GM21576 (cell line): ENCODE measurements at regions not wholly inside any gene's neighbourhood (a gene's known extent, or its start where the extent isn't known, plus 50 kb on each side); places are given as distances from the start of the nearest gene placed in this dataset.

Experiments used
- ATAC-seq: cut with Tn5 transposase; IDR thresholded peaks from one replicate; pipeline ENCODE4 v1.9.1; 2021; ENCODE audit warnings: mild to moderate bottlenecking, moderate library complexity; ENCODE audit not compliant: unreplicated experiment

DNA sequence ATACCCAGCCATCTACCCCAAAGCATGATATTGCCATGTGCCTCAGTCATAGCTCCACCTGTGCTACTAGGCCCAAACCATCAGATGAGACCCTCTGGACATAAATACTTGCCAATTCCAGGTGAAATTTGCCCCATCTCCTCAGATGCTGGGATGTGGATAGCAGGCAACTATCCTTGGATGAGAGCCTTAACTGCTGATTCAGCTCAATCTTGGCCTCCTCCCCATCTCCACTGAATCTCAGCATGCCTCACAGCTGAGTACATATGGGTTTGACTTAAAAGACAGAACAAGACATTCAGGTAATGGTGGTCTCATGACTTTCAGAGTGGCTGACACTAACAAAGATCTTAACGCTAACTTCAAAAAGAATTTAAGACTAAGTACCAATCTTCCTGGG is 50.8 kb upstream of the KLHL13 start:
- no peak for ATAC-seq

DNA sequence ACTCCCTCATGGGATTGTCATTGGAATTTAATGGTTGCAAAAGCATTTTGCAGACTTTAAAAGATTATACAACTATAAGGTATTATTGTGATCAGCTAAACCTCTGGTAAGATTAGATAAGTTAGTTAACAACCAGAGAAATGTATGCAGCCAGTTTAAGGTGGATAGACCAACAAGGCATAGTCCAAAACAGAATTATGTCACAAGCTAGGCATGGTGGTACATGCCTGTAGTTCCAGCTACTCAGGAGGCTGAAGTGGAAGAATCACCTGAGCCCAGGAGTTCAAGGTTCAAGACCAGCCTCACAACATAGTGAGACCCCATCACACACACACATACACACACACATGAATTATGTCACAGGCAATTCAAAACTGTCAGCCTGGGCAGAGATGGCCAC is 54.7 kb upstream of the KLHL13 start:
- ATAC-seq, result no peak

DNA sequence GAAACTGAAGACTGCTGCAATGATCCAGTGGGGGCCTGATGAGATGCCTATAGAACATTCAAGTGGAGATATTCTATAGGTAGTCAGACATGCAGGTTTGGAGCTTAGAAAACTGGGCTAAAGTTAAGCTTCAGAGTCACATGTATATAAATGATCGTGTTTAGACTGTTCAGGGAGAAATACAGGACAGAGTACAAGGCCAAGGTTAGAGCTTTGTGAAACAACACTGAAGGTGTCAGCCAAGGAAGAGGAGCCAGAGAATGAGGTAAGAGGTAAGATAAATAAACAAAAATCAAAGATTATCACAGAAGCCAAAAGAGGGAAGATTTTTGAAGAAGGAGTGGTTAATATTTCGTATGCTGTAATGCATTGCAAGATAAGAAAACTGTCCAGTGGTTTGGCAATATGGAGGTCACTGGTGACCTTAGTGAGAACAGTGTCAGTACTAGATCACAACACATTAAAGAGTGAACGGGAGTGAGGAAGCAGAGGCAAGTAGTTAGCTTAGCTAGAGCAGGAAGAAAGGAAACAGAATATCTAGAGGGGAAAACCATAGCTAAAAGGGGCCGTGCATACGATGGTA is 58.0 kb upstream of the KLHL13 start:
- ATAC-seq, result no peak

DNA sequence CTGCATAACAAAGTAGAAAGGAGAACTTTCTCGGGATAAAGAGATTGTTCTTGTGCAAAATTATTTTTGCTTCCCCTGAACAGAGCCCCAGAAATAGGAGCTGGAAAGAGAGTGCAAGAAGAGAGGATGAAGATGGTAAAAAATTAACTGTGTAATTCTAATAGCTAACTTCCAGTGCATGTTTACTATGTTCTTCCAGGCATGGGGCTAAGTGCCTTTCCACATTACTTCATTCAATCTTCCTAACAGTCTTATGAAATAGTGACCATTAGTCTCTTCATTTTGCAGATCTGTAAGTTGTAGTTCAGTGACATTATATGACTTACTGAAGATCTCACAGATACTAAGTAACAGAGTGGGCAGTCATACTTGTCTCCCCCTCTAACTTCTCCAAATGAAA is 61.1 kb upstream of the KLHL13 start:
- ATAC-seq, result no peak

DNA sequence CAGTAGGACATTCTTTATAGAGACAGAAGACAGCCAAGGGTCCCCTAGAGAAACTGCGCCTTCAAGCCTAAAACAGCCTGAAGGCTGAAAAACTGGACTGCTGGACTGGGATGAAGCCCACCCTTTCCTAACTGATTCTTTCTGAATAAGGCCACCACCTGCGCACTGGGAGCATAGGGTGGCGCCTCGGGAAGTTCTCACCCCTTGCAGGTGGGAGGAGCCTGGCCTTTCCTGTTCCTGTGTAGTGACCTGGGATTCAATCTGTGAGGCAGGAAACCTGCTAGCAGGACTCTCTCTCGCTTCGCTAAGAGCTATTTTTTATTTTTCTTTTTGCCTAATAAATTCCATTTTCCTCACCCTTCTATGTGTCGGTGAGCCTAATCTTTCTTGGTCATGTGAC is 61.8 kb upstream of the KLHL13 start:
- ATAC-seq, result no peak

DNA sequence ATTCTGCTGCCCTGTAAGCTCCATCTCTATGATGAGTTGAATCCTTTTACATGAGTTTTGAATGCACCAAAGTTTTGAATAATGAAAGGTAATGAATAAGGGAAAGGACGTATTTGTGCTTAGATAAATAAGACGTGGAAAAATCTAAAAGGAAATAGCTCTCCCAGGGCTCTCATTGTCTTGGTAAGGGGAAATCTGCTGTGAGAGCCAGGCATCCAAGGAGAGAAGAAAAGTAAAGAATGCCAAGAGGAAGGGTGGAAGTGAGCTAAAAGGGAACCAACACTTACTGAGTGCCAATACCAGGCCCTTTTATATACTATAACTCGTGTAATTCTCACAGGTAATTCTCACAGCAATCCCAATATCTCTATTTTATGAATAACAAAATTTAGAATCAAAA is 62.6 kb upstream of the KLHL13 start:
- no peak for ATAC-seq

DNA sequence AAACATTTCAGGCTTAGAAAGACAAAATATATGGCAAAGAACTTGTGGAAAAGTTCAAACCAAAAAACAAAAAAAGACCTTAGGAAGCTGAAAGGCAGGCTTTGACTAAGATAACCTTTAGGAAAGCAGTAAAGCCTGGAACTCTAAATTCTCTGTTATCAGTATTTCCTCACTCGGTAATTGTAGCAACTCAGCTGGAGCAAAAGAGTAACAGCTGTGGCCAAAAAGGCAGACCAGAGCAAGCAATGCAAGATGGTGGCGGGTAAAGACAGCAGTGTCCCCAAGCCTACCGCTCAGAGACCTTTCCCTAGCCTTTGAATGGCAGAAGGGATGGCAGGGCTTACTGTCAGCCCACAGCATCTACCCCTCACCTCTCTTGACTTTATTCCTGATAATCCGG is 63.1 kb upstream of the KLHL13 start:
- no peak for ATAC-seq

DNA sequence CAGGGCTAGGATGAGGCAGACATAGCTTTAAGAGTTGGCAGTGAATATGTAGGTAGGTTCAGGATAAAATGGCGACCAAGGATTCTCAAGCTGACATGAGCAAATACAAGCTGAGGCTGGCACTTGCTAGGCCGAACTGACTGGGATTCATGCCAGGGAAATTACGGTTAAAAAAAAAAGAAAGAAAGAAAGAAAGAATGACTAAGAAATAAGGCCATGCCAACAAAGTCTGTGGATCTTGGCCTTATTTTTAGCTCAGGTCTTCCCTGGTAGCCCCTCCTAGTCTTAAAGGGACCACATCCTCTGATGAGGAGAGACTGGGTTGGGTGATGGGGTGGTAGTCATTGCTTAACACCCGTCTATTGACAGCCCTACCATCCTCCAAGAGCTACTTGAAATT is 64.4 kb upstream of the KLHL13 start:
- no peak for ATAC-seq

DNA sequence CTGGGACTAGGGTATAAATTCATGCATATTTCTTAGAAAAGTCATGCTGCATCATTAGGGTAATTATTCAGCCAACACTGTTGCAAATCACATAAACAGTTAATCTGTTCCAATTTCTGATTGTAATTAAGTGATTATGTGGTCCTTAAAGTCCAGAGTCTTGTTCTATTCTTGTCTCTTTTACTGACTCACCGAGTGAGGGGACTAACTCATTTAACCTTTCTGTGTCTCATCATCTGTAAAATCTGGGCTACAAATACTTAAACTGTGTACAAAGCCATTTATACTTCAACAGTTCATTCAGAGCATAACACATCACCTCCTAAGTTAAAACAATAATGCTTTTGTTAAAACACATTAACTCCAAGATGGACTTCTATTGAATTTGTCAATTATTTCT is 65.4 kb upstream of the KLHL13 start:
- ATAC-seq, result no peak

DNA sequence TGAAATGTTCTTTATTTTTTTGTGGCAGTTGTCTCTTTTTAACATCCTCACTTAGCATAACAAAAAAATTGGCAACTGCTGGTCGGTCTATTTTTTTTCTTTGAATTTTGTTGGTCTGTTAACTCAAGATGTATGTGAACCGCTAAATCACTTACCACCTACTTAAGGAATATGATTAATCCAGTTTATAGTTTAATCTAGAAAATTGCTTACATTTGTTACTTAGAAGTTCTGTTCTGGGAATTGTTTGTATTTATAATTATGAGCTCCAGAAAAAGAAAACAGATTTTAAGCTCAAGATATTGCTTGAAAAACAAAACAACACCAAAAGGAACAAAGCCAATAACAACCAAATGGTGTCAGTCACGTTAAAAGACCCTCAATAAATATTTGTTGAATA is 66.1 kb upstream of the KLHL13 start:
- ATAC-seq, result no peak

DNA sequence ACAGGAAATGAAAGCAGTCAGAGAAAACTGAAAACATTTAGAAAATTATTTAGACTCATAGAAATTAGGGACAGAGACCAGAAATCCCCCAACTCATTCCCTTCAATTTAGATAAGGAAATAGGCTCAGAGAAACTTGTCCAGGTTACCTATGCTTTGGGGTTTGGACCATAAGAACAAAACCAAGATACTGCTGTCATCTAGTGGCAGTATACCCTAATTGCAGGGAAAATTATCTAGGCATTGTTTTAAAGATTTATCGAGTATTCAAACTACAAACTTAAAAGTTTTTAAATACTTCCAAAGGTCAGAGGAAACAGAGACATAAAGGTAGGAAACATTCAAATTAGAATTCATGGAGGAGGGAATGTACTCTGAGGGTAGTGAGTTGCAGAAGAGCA is 67.0 kb upstream of the KLHL13 start:
- ATAC-seq, result no peak

DNA sequence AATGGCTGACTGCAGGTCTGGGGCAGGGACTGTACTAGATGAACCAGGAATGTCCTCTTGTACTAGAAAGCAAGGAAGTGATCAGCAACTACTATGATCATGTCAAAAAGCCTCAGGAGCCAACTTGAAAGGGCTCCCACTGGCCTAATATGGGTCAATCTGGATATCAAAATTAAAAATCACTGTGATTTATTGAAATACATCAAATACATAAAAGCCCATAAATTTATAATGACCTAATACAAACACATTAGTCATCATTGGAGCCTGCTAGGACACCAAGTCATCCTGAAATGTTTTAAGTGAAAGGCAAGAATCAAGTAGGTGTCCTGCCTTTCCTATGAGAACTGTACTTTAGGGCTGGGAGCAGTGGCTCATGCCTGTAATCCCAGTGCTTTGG is 70.5 kb upstream of the KLHL13 start:
- no peak for ATAC-seq

DNA sequence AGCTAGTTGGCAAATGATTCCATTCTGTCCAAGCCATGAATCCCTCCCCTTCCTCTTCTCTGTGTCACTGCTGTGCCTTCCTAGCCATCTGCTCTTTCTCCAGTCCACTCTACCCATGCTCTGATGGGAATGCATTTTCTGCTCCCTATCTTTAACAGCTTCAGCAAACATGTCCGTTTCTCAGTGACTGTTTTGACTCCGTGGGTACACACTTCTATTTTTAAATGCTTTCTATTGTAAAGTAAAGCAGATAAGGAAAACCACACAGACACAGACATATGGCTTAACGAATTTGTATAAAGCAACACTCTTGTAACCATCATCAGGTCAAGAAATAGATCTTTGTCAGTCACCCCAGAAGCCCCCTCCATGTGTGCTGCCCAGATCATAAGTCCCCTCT is 72.4 kb upstream of the KLHL13 start:
- ATAC-seq, result no peak

DNA sequence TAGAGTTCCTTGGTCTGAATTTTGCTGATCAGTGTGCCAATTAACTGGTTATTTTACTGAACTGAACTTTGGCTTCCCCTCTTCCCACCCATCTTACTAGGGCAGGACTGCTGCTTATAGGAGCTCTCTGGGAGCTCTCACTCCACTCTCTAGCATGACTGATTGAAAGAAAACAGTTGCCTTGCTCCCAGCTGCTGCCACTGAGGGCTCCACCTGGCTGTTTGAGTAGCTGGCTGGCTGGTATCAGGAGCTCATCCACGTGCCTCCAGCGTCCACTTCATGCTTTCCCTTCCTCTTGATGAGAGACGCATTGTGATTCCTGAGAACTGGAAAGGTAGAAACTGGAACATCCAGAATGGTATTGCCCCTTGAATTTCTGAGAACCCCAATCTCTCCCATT is 73.0 kb upstream of the KLHL13 start:
- no peak for ATAC-seq

DNA sequence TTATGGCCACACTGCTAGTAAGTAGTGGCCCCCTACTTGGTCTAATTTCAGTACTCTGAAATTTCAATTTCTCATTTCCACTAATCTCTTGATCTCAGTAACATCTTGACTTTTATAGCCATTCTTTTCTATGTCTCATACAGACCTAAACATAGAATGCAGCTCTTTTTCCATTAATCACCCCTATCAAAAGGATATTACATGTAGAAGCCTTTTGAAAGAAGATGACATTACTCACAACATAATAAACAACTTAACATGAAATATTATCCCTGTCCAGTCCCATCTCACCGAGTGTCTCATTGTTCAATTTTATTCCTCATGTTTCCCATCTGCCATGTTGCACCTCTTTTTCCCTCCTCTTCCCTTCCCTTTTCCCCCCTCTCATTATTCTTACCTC is 81.1 kb upstream of the KLHL13 start:
- ATAC-seq, result no peak

DNA sequence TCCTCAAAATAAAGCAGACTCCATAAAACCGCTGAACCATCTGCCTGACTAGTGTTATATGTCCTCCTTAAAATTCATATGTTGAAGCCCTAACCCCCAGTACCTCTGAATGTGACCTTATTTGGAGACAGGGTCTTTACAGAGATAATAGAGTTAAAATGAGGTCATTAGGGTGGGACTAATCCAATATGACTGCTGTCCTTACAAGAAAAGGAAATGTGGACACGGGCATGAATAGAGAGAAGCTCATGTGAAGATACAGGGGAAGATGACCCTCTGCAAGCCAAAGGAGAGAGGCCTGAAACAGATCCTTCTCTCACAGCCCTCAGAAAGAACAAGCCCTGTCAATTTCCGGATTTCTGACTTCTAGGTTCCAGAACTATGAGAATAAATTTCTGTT is 82.0 kb upstream of the KLHL13 start:
- no peak for ATAC-seq

DNA sequence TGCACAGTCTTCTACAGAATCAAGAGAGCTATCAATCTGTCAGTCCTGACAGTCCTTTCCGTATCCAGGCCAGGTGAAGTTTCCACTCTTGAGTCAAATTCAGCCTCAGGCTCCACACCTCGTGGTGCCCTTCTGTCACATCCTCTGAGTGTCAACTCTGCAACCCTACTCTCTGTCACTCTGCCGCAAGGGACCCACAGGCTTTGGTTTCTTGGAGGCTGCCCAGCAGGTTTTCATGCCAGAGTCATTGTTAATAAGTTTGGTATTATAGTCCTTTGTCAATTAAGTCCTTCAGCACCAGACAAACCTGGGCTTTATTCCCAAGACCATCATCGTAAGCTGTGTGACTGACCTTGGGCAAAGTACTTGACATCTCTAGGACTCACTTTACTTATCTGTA is 83.4 kb upstream of the KLHL13 start:
- no peak for ATAC-seq

DNA sequence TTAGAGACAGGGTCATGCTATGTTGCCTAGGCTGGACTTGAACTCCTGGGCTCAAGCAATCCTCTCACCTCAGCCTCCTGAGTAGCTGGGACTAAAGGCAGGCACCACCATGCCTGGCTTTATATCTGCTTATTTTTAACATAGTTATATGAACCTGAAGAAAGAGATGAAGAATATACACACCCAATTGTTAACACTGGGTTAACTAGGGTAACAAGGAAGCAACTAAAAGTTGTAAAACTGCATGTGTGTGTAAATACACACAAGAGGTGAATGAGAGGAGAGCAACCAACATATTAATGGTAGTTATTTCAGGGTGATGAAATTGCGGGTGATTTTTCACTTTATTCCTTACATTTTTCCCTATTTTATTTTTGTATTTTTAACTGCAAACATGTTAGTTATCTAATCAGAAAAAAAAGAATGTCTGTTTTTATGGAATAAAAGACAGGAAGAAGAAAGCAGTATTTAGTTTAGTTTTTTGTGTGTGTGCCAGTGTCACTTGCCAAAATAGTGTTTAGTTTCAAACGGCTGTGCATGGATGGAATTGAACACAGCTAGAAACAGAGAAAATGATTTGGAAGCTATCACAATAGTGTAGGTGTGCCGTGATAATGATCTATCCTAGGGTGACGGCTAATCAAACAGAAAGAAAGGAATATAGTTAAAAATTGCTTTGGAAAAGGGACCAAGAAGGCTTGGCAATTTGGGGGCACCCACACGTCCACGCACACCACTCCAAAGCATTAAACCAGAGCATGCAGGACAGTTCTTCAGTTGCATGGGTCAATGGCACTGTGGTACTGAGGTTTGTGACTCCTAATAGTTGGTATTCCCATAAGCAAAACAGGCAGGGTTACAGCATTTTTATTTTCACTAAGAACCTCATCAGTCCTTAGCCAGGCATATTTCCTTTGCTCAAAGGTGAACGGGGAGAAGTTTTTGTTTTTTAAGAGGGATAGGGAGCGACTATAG is 89.1 kb upstream of the KLHL13 start:
- ATAC-seq, result no peak

DNA sequence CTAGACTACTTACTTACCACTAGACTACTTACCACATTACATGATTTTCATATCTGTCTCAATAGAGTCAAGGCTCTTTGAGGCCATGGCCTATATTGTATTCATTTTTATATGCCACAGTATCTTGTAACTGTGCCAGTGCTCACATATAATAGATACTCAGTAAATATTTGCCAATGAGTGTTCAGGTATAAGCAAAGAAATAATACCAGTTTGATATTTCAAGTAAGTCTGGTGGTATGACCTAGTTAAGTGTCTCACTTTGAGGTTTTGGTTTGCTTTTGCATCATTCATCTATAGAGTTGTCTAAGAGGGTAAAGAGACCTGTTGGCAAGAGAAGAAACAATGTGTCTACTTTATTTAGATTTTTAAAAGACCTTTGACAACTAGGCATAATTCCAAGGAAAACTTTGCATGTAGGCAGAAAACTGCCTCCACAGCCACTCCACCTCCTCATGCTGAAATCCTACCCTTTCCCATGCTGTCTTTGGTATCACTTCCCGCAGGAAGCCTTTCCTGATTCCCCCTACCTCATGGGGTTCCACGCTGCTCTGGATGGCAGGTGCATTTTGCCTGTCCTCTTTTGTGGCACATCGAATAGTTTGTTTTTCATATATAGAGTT is 91.3 kb upstream of the KLHL13 start:
- ATAC-seq, result no peak

DNA sequence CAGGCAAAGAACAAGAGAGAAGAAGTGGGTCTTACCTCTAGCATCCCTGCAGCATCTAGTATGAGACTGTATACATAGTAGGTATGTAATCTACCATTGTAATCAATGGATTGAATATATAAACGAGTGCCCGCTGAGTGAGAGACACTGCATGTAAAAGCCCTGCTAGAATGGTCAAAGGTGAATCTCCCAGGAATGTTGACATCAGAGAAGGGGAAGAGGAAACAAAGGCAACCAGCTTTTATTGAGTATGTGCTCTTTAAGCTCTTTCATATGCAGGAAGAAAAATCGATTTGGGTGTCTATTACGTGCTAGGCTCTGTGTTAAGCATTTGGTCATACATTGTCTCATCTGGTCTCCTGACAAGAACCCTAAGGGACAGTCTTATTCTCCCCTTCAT is 91.9 kb upstream of the KLHL13 start:
- ATAC-seq, result no peak

DNA sequence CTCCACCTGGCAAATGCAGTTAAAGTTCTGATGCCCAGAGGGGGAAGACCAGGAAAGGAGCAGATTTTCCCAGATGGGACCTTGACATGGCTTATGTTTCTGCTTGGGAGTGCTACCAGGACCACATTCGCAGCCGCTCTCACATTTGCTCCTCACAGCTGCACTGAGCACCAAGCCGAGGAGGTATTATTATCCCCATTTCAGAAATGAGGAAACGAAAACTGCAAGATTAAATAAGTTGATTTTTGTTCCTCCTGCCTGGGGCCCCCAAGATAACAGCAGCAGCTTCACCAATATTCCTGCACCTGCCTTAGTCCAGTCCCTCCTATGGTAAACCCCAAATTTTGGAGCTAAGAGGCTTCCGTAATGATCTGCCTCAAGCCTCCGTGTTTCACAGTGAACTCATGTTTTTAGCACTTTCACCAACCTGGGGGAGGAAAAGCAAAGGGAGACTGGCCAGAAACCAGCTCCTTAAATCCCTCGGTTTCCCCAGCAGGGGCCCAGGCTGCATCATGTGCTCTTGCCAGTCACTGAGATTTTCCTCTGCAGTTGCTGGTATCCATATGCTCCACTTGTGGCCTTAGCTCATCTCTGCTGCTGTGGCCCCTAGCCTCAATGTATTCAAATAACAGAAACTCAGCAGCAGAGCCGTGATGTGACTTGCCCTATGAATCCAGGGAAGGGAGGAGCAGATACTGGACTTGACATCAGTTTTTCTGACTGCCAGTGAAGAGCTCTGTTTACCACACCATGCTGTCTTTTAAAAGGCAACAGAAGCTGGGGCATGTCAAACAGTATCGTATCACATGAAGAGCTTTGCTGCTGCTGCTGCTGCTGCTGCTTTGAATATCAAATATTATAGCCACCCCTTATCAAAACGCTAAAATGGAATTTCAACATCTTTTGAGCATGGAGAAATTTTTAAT is 95.5 kb upstream of the KLHL13 start:
- ATAC-seq, result peak; percentile 59
